Tibial artery (tissue), 4 donors: ENCODE measurements at regions not wholly inside any gene's neighbourhood (a gene's known extent, or its start where the extent isn't known, plus 50 kb on each side); places are given as distances from the start of the nearest gene placed in this dataset.
A peak's percentile ranks its signal among the peaks of the same experiment; 100 is the strongest.

Source experiments
- DNase-seq, 2 donors: peaks; one replicate each; pipeline ENCODE4 v3.0.0-alpha.2; 2019
- H3K27ac ChIP-seq, 2 donors: fragments of 200-600 bp; sonication (generic) in 1 of 2; 1 replicate in 1 of 2; 2 replicates in 1 of 2; pipeline ENCODE4 v1.5.1; 2018 to 2019; ENCODE audit warnings: mild to moderate bottlenecking in 1 of 2
- H3K27me3 ChIP-seq, 2 donors: fragments of 200-600 bp; sonication (generic) in 1 of 2; one replicate each; pipeline versions ENCODE4 v1.5.1 to v1.6.0; 2016 to 2019
- H3K36me3 ChIP-seq, 3 donors: fragments of 200-600 bp; sonication (generic) in 2 of 3; one replicate each; pipeline ENCODE4 v1.5.1; 2016 to 2019; ENCODE audit warnings: mild to moderate bottlenecking in 2 of 3
- H3K4me1 ChIP-seq, 4 donors: fragments of 200-600 bp; sonication (generic) in 2 of 4; 1 replicate in 3 of 4; 2 replicates in 1 of 4; pipeline ENCODE4 v1.5.1; 2016 to 2019
- H3K4me3 ChIP-seq, 2 donors: fragments of 200-600 bp; sonication (generic) in 1 of 2; 1 replicate in 1 of 2; 2 replicates in 1 of 2; pipeline ENCODE4 v1.5.1; 2018 to 2019; ENCODE audit warnings: mild to moderate bottlenecking in 2 of 2
- H3K9me3 ChIP-seq, 3 donors: fragments of 200-600 bp; sonication (generic) in 1 of 3; one replicate each; pipeline ENCODE4 v1.5.1; 2016 to 2019
- CTCF ChIP-seq, 2 experiments: fragments of 200-600 bp in 1 of 2; fragments of 450-650 bp in 1 of 2; IDR thresholded peaks; one replicate each; pipeline ENCODE4 v1.5.1; 2017 to 2019; ENCODE audit warnings: antibody characterized with exemption in 2 of 2, mild to moderate bottlenecking in 1 of 2, moderate library complexity in 1 of 2
- intact Hi-C: fragments of 100-400 bp; cut with DNase I; formaldehyde crosslinking; loops from one replicate; pipeline ENCODE4 v1.15.0; 2023; ENCODE audit warnings: low total_unique reads

DNA sequence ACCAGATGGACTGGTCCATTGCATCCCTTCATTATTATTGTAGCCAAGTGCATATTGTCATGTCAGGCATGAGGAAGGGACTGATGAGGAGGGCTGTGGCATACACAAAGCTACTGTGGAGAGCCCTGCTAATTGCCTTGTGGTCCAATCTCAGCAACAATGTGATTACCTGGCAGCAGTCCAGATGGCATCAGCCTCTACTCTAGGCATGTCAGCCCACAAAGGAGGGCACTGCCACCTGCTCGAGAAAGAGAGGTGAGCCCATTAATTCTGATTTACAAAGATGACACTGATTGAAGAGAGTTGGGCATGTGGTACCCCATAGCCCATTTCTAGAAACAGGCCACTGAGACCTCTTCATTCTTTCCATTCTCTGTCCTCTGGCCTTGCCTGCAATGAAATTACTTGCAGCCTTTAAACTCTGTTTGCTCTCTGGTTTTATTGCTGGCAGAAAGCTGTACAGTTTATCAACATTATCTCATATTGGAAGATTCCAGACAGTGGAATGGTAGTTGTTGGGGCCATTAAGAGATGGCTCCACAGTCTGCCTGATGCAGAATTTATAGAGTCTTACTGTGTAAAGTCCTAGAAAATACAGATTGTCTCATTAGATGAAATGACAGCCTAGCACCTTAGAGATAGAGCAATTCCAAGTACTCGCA lies 307.7 kb downstream of the ARPP21 start:
- no peak for TF ChIP-seq CTCF (IDR thresholded peaks at IDR 0.05)
- Histone ChIP-seq H3K4me1 (no peaks in the 10 kb centered on the region), H3K9me3 (no peaks in the 10 kb centered on the region), H3K36me3 (no peaks in the 10 kb centered on the region), H3K4me3 (no peak overlapping the region), H3K27me3 (no peaks in the 10 kb centered on the region), H3K27ac (no peak overlapping the region)
- no peak for DNase-seq
- intact Hi-C loops, result no loop called here

DNA sequence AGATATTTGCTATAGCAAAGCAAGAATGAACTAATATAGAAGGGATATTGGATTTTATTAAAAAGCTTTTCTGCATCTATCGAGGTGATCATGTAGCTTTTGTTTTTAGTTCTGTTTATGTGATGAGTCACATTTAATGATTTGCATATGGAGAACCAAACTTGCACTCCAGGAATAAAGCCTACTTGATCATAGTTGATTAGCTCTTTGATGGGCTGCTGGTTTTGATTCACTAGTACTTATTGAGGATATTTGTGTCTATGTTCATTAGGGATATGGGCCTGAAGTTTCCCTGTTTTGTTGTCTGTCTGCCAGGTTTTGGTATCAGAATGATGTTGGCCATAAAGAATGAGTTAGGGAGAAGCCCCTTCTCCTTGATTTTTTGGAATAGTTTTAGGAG lies 310.7 kb downstream of the ARPP21 start:
- Histone ChIP-seq H3K9me3 (no peaks in the 10 kb centered on the region), H3K36me3 (no peaks in the 10 kb centered on the region), H3K27ac (no peak overlapping the region), H3K4me1 (no peaks in the 10 kb centered on the region), H3K27me3 (no peaks in the 10 kb centered on the region), H3K4me3 (no peak overlapping the region)
- no peak for DNase-seq
- no peak for TF ChIP-seq CTCF (IDR thresholded peaks at IDR 0.05)
- intact Hi-C loops, result no loop called here

- no peak overlapping the region for H3K27ac ChIP-seq
- no peaks in the 10 kb centered on the region for H3K4me1 ChIP-seq
- intact Hi-C loops, result no loop called here
- no peaks in the 10 kb centered on the region for H3K27me3 ChIP-seq
- no peak for TF ChIP-seq CTCF (IDR thresholded peaks at IDR 0.05)
- no peak overlapping the region for H3K4me3 ChIP-seq
- no peak for DNase-seq
- no peaks in the 10 kb centered on the region for H3K9me3 ChIP-seq
- no peaks in the 10 kb centered on the region for H3K36me3 ChIP-seq
These were observed 315.1 kb downstream of the ARPP21 start for GRCh38 chr3:35954413-35954812.

GRCh38 chr3:35965908-35966307 lies 326.6 kb downstream of the ARPP21 start:
- Histone ChIP-seq H3K4me3 (no peak overlapping the region), H3K27ac (no peak overlapping the region), H3K36me3 (no peaks in the 10 kb centered on the region), H3K27me3 (no peaks in the 10 kb centered on the region), H3K4me1 (peaks cover 0 to 17% (median 2%) of the 10 kb centered on the region in 4 donors), H3K9me3 (no peaks in the 10 kb centered on the region)
- peak; percentile 64 to 70 for TF ChIP-seq CTCF (IDR thresholded peaks at IDR 0.05)
- intact Hi-C loops, result loop anchor here (2.0 kb wide), 1 partner anchor 735 kb away; no protein-coding TSS in a partner anchor
- DNase-seq, result no peak

DNA sequence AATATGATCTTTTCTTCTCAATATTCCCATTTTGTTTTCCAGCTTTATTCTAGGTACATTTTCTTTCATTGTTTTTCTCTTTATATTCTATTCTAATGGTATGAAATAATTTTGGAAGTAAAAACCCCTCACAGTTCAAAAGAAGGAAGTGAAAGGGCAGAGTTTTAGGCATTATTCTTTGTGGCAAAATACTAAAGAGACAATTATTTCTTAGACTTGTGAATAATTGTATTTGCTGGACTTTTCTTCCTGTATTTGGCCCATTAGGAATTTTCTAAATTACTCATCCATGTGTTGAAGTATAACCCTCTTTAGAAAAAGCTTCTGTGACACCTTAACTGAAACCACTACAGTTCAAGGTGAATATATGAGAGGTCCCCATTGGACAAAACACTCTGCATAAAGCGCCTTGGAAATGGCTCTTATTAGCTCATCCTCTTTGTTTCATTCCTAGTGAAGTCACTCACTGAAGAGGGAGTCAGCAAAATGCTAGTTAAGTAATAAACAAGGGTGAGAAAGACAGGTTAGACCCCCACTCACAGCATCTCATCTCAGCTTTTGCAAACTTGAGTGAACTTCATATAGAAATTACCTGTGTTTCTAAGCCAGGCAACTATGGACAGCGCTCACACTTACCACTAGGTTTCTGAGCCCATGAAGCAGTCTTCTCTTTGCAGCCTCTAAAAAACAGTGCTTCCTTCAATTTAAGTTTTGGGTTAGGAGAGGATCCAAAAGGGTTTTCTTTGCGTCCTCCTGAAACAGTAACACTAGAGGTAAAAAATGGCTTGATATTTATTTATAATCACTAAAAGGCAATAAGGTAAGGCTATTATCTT lies 327.5 kb downstream of the ARPP21 start:
- TF ChIP-seq CTCF (IDR thresholded peaks at IDR 0.05), result no peak
- Histone ChIP-seq H3K27me3 (no peaks in the 10 kb centered on the region), H3K4me1 (peaks cover 0 to 18% (median 3%) of the 10 kb centered on the region in 4 donors), H3K9me3 (no peaks in the 10 kb centered on the region), H3K27ac (no peak overlapping the region), H3K4me3 (no peak overlapping the region), H3K36me3 (no peaks in the 10 kb centered on the region)
- intact Hi-C loops, result loop anchor here (2.0 kb wide), 1 partner anchor 734 kb away; no protein-coding TSS in a partner anchor
- DNase-seq, result no peak
